ENCODE measurements at regions not wholly inside any gene's neighbourhood (a gene's known extent, or its start where the extent isn't known, plus 50 kb on each side); places are given as distances from the start of the nearest gene placed in this dataset.

- H3K27me3 ChIP-seq (ENCODE audit: control insufficient read depth, insufficient read depth, low read length): peaks cover 100% of the 10 kb centered on the region
- no peaks in the 10 kb centered on the region for H3K36me3 ChIP-seq (ENCODE audit: control insufficient read depth, insufficient read depth, low read length)
- no peak overlapping the region for H3K27ac ChIP-seq (ENCODE audit: low read depth, low read length)
- no peak for DNase-seq (ENCODE audit: low read depth in 4 of 6, low spot score in 6 of 6)
- H3K4me3 ChIP-seq (ENCODE audit: low read depth, low read length): no peak overlapping the region
- WGBS (ENCODE audit: insufficient coverage): 5% methylated on average over 5 of the region's 9 CpGs
- H3K4me1 ChIP-seq (ENCODE audit: control insufficient read depth, insufficient read depth, low read length): peaks cover 26% of the 10 kb centered on the region
- H3K9me3 ChIP-seq (ENCODE audit: control insufficient read depth, insufficient read depth, low read length): no peaks in the 10 kb centered on the region
Observed at GRCh38 chr15:96413657-96414056, 83.2 kb downstream of the NR2F2 start.

DNA sequence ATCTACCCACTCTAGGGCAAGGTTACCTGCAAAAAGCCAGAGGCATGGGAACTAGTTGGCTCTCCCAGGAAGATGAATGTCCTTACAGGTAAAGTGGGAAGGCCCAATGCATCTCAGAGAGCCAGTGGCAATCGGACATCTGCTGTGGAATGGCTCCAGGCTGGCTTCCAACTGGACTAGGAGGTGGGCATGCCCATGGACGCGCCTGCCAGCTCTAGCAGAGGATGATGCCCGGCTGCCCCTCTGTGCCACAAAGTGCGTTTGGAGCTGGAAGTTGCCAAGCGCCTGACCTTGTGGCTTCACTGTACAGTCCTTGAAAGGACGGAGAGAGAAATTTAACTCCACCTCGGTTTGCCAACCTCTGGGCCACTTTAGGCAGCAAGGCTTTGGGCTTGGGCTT lies 84.4 kb downstream of the NR2F2 start:
- 15% methylated on average over 8 of the region's 8 CpGs for WGBS (ENCODE audit: insufficient coverage)
- peaks cover 16% of the 10 kb centered on the region for H3K4me1 ChIP-seq (ENCODE audit: control insufficient read depth, insufficient read depth, low read length)
- no peak overlapping the region for H3K27ac ChIP-seq (ENCODE audit: low read depth, low read length)
- DNase-seq (ENCODE audit: low read depth in 4 of 6, low spot score in 6 of 6): no peak
- no peaks in the 10 kb centered on the region for H3K36me3 ChIP-seq (ENCODE audit: control insufficient read depth, insufficient read depth, low read length)
- H3K27me3 ChIP-seq (ENCODE audit: control insufficient read depth, insufficient read depth, low read length): peaks cover 100% of the 10 kb centered on the region
- H3K9me3 ChIP-seq (ENCODE audit: control insufficient read depth, insufficient read depth, low read length): no peaks in the 10 kb centered on the region
- H3K4me3 ChIP-seq (ENCODE audit: low read depth, low read length): no peak overlapping the region

DNA sequence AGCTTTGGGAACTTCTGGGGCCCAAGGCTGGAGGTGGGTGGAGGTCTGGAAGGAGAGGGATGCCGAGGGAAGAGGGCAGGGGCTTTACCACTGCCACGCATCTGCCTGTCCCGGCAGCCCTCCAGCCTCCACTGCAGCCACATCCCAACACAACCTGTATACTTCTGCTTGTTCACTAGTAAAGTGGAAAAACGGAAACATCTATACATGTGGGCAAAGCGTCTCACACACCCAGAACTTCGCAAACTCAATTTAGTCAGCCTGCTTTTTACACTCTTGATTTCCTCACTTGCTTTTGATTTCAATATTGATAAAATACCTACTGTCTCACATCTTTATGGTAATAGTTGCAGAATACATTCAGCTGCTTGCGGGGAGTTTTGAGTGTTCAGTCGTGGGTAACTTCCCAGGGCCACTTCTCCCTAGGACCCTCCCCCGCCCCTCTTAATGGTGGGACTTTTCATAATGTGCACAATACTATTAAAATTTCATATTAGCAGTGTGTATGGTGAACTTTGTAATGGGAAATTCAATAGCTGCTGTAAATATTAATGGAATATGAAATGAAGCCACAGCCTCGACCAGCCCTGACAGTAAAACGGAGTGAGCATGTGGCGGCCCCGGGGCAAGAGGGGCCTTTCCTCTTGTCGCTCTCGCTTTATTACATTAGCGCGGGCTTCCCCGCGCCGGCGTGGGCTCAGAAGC lies 85.2 kb downstream of the NR2F2 start:
- Histone ChIP-seq H3K9me3 (ENCODE audit: control insufficient read depth, insufficient read depth, low read length) (no peaks in the 10 kb centered on the region), H3K27ac (ENCODE audit: low read depth, low read length) (no peak overlapping the region), H3K36me3 (ENCODE audit: control insufficient read depth, insufficient read depth, low read length) (no peaks in the 10 kb centered on the region), H3K4me1 (ENCODE audit: control insufficient read depth, insufficient read depth, low read length) (peaks cover 16% of the 10 kb centered on the region), H3K27me3 (ENCODE audit: control insufficient read depth, insufficient read depth, low read length) (peaks cover 100% of the 10 kb centered on the region), H3K4me3 (ENCODE audit: low read depth, low read length) (no peak overlapping the region)
- 2% methylated on average over 14 of the region's 21 CpGs for WGBS (ENCODE audit: insufficient coverage)
- no peak for DNase-seq (ENCODE audit: low read depth in 4 of 6, low spot score in 6 of 6)

DNA sequence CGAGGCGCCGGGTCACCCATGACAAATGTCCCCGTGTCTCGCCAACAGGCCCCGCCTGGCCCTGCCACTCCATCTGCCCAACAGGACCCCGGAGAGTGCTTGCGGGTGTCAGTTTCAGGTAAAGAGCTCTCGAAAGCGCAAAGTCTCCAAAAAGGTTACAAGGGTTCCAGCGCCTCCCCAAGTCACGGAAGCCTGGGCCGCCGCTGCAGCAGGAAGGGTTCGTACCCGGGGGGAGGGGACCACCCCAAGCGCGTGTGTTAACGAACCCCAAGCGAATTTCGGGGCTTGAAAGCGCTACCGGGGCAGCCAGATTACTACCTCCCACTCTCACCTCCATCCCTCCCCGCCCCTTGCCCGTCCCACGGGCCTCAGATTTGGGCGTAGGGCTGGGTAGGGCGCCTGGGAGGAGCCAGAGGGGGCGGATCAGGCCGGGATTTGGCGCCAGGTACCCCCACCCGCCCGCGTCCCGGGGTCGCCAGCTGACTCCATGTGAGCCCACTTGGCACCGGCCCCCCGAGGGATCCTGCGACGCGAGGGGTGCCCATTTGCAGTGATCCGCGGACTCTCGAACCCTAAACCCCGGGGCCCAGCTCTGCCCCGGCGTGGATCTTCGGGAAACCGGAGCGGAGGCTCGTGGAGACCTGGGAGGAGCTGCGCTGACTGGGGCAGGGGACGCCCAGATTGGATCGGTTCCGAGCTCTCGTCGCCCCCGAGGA lies 85.9 kb downstream of the NR2F2 start:
- 1% methylated on average over 53 of the region's 58 CpGs for WGBS (ENCODE audit: insufficient coverage)
- peak overlapping the region; percentile 39 for H3K4me3 ChIP-seq (ENCODE audit: low read depth, low read length)
- DNase-seq (ENCODE audit: low read depth in 4 of 6, low spot score in 6 of 6): no peak

GRCh38 chr15:96416934-96417759 lies 86.6 kb downstream of the NR2F2 start:
- DNase-seq (ENCODE audit: low read depth in 4 of 6, low spot score in 6 of 6): peak in 2 of 6 donors; percentile 31 to 49
- H3K27ac ChIP-seq (ENCODE audit: low read depth, low read length): no peak overlapping the region
- under 1% methylated on average over 49 of the region's 51 CpGs for WGBS (ENCODE audit: insufficient coverage)
- no peaks in the 10 kb centered on the region for H3K9me3 ChIP-seq (ENCODE audit: control insufficient read depth, insufficient read depth, low read length)
- peak overlapping the region; percentile 39 for H3K4me3 ChIP-seq (ENCODE audit: low read depth, low read length)
- H3K4me1 ChIP-seq (ENCODE audit: control insufficient read depth, insufficient read depth, low read length): peaks cover 16% of the 10 kb centered on the region
- peaks cover 96% of the 10 kb centered on the region for H3K27me3 ChIP-seq (ENCODE audit: control insufficient read depth, insufficient read depth, low read length)
- H3K36me3 ChIP-seq (ENCODE audit: control insufficient read depth, insufficient read depth, low read length): no peaks in the 10 kb centered on the region

More for the DNA sequence above, 85.9 kb downstream of the NR2F2 start:
- Histone ChIP-seq H3K9me3 (ENCODE audit: control insufficient read depth, insufficient read depth, low read length) (no peaks in the 10 kb centered on the region), H3K27me3 (ENCODE audit: control insufficient read depth, insufficient read depth, low read length) (peaks cover 97% of the 10 kb centered on the region), H3K27ac (ENCODE audit: low read depth, low read length) (no peak overlapping the region), H3K4me1 (ENCODE audit: control insufficient read depth, insufficient read depth, low read length) (peaks cover 16% of the 10 kb centered on the region), H3K36me3 (ENCODE audit: control insufficient read depth, insufficient read depth, low read length) (no peaks in the 10 kb centered on the region)

GRCh38 chr15:96417760-96418130 lies 87.2 kb downstream of the NR2F2 start:
- Histone ChIP-seq H3K9me3 (ENCODE audit: control insufficient read depth, insufficient read depth, low read length) (no peaks in the 10 kb centered on the region), H3K36me3 (ENCODE audit: control insufficient read depth, insufficient read depth, low read length) (no peaks in the 10 kb centered on the region)

GRCh38 chr15:96418146-96418545 lies 87.6 kb downstream of the NR2F2 start:
- Histone ChIP-seq H3K9me3 (ENCODE audit: control insufficient read depth, insufficient read depth, low read length) (no peaks in the 10 kb centered on the region), H3K4me1 (ENCODE audit: control insufficient read depth, insufficient read depth, low read length) (peaks cover 16% of the 10 kb centered on the region), H3K27me3 (ENCODE audit: control insufficient read depth, insufficient read depth, low read length) (peaks cover 90% of the 10 kb centered on the region), H3K27ac (ENCODE audit: low read depth, low read length) (no peak overlapping the region), H3K4me3 (ENCODE audit: low read depth, low read length) (no peak overlapping the region), H3K36me3 (ENCODE audit: control insufficient read depth, insufficient read depth, low read length) (no peaks in the 10 kb centered on the region)
- DNase-seq (ENCODE audit: low read depth in 4 of 6, low spot score in 6 of 6): no peak
- WGBS (ENCODE audit: insufficient coverage): 14% methylated on average over 1 of the region's 2 CpGs

More at GRCh38 chr15:96417760-96418130, 87.2 kb downstream of the NR2F2 start:
- peaks cover 16% of the 10 kb centered on the region for H3K4me1 ChIP-seq (ENCODE audit: control insufficient read depth, insufficient read depth, low read length)
- H3K4me3 ChIP-seq (ENCODE audit: low read depth, low read length): no peak overlapping the region
- H3K27me3 ChIP-seq (ENCODE audit: control insufficient read depth, insufficient read depth, low read length): peaks cover 94% of the 10 kb centered on the region
- 1% methylated on average over 7 of the region's 14 CpGs for WGBS (ENCODE audit: insufficient coverage)
- no peak for DNase-seq (ENCODE audit: low read depth in 4 of 6, low spot score in 6 of 6)
- no peak overlapping the region for H3K27ac ChIP-seq (ENCODE audit: low read depth, low read length)

GRCh38 chr15:96421178-96421601 lies 90.7 kb downstream of the NR2F2 start:
- H3K27ac ChIP-seq (ENCODE audit: low read depth, low read length): no peak overlapping the region
- H3K9me3 ChIP-seq (ENCODE audit: control insufficient read depth, insufficient read depth, low read length): no peaks in the 10 kb centered on the region
- H3K4me1 ChIP-seq (ENCODE audit: control insufficient read depth, insufficient read depth, low read length): peaks cover 11% of the 10 kb centered on the region
- H3K36me3 ChIP-seq (ENCODE audit: control insufficient read depth, insufficient read depth, low read length): no peaks in the 10 kb centered on the region
- 20% methylated on average over 1 of the region's 8 CpGs for WGBS (ENCODE audit: insufficient coverage)
- no peak overlapping the region for H3K4me3 ChIP-seq (ENCODE audit: low read depth, low read length)
- peaks cover 63% of the 10 kb centered on the region for H3K27me3 ChIP-seq (ENCODE audit: control insufficient read depth, insufficient read depth, low read length)
- DNase-seq (ENCODE audit: low read depth in 4 of 6, low spot score in 6 of 6): no peak

DNA sequence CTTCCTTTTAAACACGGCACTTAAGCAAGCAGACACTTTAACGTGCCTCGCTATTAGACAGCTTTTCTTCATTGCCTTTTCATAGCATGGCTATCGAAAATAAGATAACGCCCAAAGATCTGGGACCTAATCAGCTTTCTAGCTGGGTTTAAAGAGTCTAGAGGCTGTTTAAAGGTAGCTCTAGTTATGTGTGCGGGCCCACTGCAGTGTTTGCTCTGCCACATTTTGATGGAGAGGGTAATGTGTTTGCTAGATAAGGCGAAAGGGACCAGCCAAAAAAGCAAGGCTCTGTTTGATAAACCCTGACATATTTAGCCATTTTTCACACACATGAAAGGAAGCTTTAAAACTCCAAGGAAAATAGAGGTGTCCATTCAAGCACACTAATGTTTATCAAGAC lies 91.6 kb downstream of the NR2F2 start:
- WGBS (ENCODE audit: insufficient coverage): 70% methylated on average over 5 of the region's 7 CpGs
- Histone ChIP-seq H3K9me3 (ENCODE audit: control insufficient read depth, insufficient read depth, low read length) (no peaks in the 10 kb centered on the region), H3K4me1 (ENCODE audit: control insufficient read depth, insufficient read depth, low read length) (peaks cover 2% of the 10 kb centered on the region), H3K4me3 (ENCODE audit: low read depth, low read length) (no peak overlapping the region), H3K27me3 (ENCODE audit: control insufficient read depth, insufficient read depth, low read length) (peaks cover 55% of the 10 kb centered on the region), H3K27ac (ENCODE audit: low read depth, low read length) (no peak overlapping the region), H3K36me3 (ENCODE audit: control insufficient read depth, insufficient read depth, low read length) (no peaks in the 10 kb centered on the region)
- no peak for DNase-seq (ENCODE audit: low read depth in 4 of 6, low spot score in 6 of 6)

Measured in spinal cord (tissue), 9 donors.